Suppressor macrophage treated with lipopolysaccharide for 4 hours (primary cell): ENCODE measurements at regions not wholly inside any gene's neighbourhood (a gene's known extent, or its start where the extent isn't known, plus 50 kb on each side); places are given as distances from the start of the nearest gene placed in this dataset.

Experiments
- DNase-seq: peaks from one replicate; pipeline ENCODE4 v3.0.0-alpha.2; 2020

GRCh38 chr2:12300019-12300602, 416.6 kb upstream of the TRIB2 start:
- no peak for DNase-seq

GRCh38 chr2:12300927-12301326, 415.8 kb upstream of the TRIB2 start:
- peak; percentile 12 for DNase-seq

GRCh38 chr2:12302140-12302539, 414.6 kb upstream of the TRIB2 start:
- DNase-seq = no peak

- DNase-seq = no peak
Observed at GRCh38 chr2:12302691-12303090, 414.0 kb upstream of the TRIB2 start.

GRCh38 chr2:12303181-12304030, 413.3 kb upstream of the TRIB2 start:
- no peak for DNase-seq

- no peak for DNase-seq
Observed at GRCh38 chr2:12304564-12305171, 412.1 kb upstream of the TRIB2 start.

GRCh38 chr2:12305931-12306330, 410.8 kb upstream of the TRIB2 start:
- no peak for DNase-seq

- no peak for DNase-seq
Observed at GRCh38 chr2:12310399-12310798, 406.3 kb upstream of the TRIB2 start.

GRCh38 chr2:12313445-12314126, 403.1 kb upstream of the TRIB2 start:
- DNase-seq = no peak

- DNase-seq = no peak
Observed at GRCh38 chr2:12314127-12314760, 402.5 kb upstream of the TRIB2 start.

GRCh38 chr2:12315224-12315623, 401.5 kb upstream of the TRIB2 start:
- peak; percentile 16 for DNase-seq

GRCh38 chr2:12316476-12316875, 400.3 kb upstream of the TRIB2 start:
- no peak for DNase-seq

- DNase-seq = no peak
Observed at GRCh38 chr2:12317286-12317685, 399.4 kb upstream of the TRIB2 start.

GRCh38 chr2:12317814-12318426, 398.8 kb upstream of the TRIB2 start:
- DNase-seq = no peak

GRCh38 chr2:12318427-12319057, 398.2 kb upstream of the TRIB2 start:
- DNase-seq = no peak

GRCh38 chr2:12320027-12320734, 396.6 kb upstream of the TRIB2 start:
- no peak for DNase-seq

GRCh38 chr2:12320991-12321641, 395.6 kb upstream of the TRIB2 start:
- DNase-seq = peak; percentile 33

GRCh38 chr2:12321886-12322285, 394.9 kb upstream of the TRIB2 start:
- no peak for DNase-seq

- DNase-seq = peak; percentile 35
Observed at GRCh38 chr2:12325806-12326205, 390.9 kb upstream of the TRIB2 start.

GRCh38 chr2:12326449-12327190, 390.1 kb upstream of the TRIB2 start:
- DNase-seq = no peak
